Psoas muscle (tissue), 7 donors: ENCODE measurements at regions not wholly inside any gene's neighbourhood (a gene's known extent, or its start where the extent isn't known, plus 50 kb on each side); places are given as distances from the start of the nearest gene placed in this dataset.

Experiments
- ATAC-seq, 4 donors: fragments of 200-7000 bp; cut with Tn5 transposase; one replicate each; pipeline ENCODE4 v1.9.1; 2020; ENCODE audit warnings: moderate library complexity in 3 of 4, mild to moderate bottlenecking in 2 of 4
- DNase-seq, 2 donors: peaks; one replicate each; pipeline ENCODE4 v3.0.0-alpha.2; 2020
- H3K27ac ChIP-seq: fragments of 200-600 bp; one replicate; pipeline ENCODE4 v1.8.0; 2022
- H3K27me3 ChIP-seq, 3 donors: fragments of 200-600 bp in 1 of 3; one replicate each; pipeline versions ENCODE4 v1.6.1 to v1.8.0; 2013 to 2022; ENCODE audit warnings: low read length in 2 of 3, mild to moderate bottlenecking in 2 of 3, moderate library complexity in 1 of 3; ENCODE audit not compliant: insufficient read depth in 3 of 3
- H3K36me3 ChIP-seq, 2 donors: fragments of 200-600 bp in 1 of 2; one replicate each; pipeline versions ENCODE4 v1.6.1 to v1.8.0; 2013 to 2022; ENCODE audit warnings: low read depth in 1 of 2, mild to moderate bottlenecking in 1 of 2, moderate library complexity in 1 of 2; ENCODE audit not compliant: insufficient read depth in 1 of 2
- H3K4me1 ChIP-seq: fragments of 200-600 bp; one replicate; pipeline ENCODE4 v1.8.0; 2022
- H3K4me3 ChIP-seq: fragments of 200-600 bp; one replicate; pipeline ENCODE4 v1.8.0; 2022; ENCODE audit warnings: mild to moderate bottlenecking
- H3K9me3 ChIP-seq: fragments of 200-600 bp; one replicate; pipeline ENCODE4 v1.8.0; 2022
- CTCF ChIP-seq: fragments of 200-600 bp; IDR thresholded peaks from one replicate; pipeline ENCODE4 v1.8.0; 2022; ENCODE audit warnings: antibody characterized with exemption
- WGBS, 3 donors: extraction: QIAGEN DNeasy Blood & Tissue Kit; methylation state at CpG; one replicate each; pipeline versions ENCODE4 v1.1.6 to v1.1.7; 2013; 5-methylcytosine and 5-hydroxymethylcytosine counted together
- intact Hi-C, 2 donors: fragments of 100-400 bp; cut with DNase I; formaldehyde crosslinking; loops; one replicate each; pipeline versions ENCODE4 v1.11.0 to v1.14.2; 2022
- donor health status: healthy with polysubstance abuse.
- donor health status: DM: no; HTN: no; CAD: no; lungs with moderate emphysema.
- donor health status: Bipolar disorder and iron deficiency.
- donor health status: healthy.
- donor health status: DM: yes; HTN: yes; CAD: no.
- donor health status: DM: no; HTN: no; CAD: no.
- donor health status: DM: yes; HTN: yes; CAD: no.

GRCh38 chr17:12302711-12303110 lies 282.0 kb downstream of the MAP2K4 start:
- H3K36me3 ChIP-seq, result no peaks in the 10 kb centered on the region
- no peaks in the 10 kb centered on the region for H3K27me3 ChIP-seq
- no peak overlapping the region for H3K27ac ChIP-seq
- H3K4me1 ChIP-seq, result no peaks in the 10 kb centered on the region
- ATAC-seq (no peak), DNase-seq (no peak)
- intact Hi-C loops, result no loop called here
- no peaks in the 10 kb centered on the region for H3K9me3 ChIP-seq
- TF ChIP-seq CTCF, result no peak
- WGBS, 3 donors, result 51 to 64% (median 62%) methylated on average over 3 of the region's 3 CpGs
- no peak overlapping the region for H3K4me3 ChIP-seq

- no peaks in the 10 kb centered on the region for H3K36me3 ChIP-seq
- no peaks in the 10 kb centered on the region for H3K27me3 ChIP-seq
- no peak overlapping the region for H3K4me3 ChIP-seq
- TF ChIP-seq CTCF, result no peak
- no peak overlapping the region for H3K27ac ChIP-seq
- ATAC-seq (no peak), DNase-seq (no peak)
- WGBS, 3 donors, result 75 to 83% (median 77%) methylated on average over 1 of the region's 1 CpG
- peaks cover 4% of the 10 kb centered on the region for H3K9me3 ChIP-seq
- intact Hi-C loops, result no loop called here
- no peaks in the 10 kb centered on the region for H3K4me1 ChIP-seq
Measured at GRCh38 chr17:12310811-12311210, 290.1 kb downstream of the MAP2K4 start.

- Histone ChIP-seq H3K36me3 (no peaks in the 10 kb centered on the region), H3K27me3 (no peaks in the 10 kb centered on the region), H3K9me3 (peaks cover 4% of the 10 kb centered on the region), H3K27ac (no peak overlapping the region), H3K4me3 (no peak overlapping the region), H3K4me1 (no peaks in the 10 kb centered on the region)
- intact Hi-C loops, result no loop called here
- DNase-seq (no peak), ATAC-seq (no peak)
- no peak for TF ChIP-seq CTCF
Measured at GRCh38 chr17:12312692-12313091, 292.0 kb downstream of the MAP2K4 start.

- Histone ChIP-seq H3K36me3 (no peaks in the 10 kb centered on the region), H3K4me1 (no peaks in the 10 kb centered on the region), H3K4me3 (no peak overlapping the region), H3K27ac (no peak overlapping the region), H3K27me3 (no peaks in the 10 kb centered on the region), H3K9me3 (peaks cover 4% of the 10 kb centered on the region)
- intact Hi-C loops, result no loop called here
- ATAC-seq, result no peak
- no peak for DNase-seq
- WGBS, 3 donors, result 71 to 95% (median 93%) methylated on average over 1 of the region's 1 CpG
- TF ChIP-seq CTCF, result no peak
Measured at GRCh38 chr17:12313786-12314185, 293.1 kb downstream of the MAP2K4 start.

- Histone ChIP-seq H3K9me3 (peaks cover 4% of the 10 kb centered on the region), H3K27ac (no peak overlapping the region), H3K4me1 (no peaks in the 10 kb centered on the region), H3K27me3 (no peaks in the 10 kb centered on the region), H3K4me3 (no peak overlapping the region), H3K36me3 (no peaks in the 10 kb centered on the region)
- DNase-seq (no peak), ATAC-seq (no peak)
- WGBS, 3 donors, result 77 to 96% (median 78%) methylated on average over 1 of the region's 1 CpG
- intact Hi-C loops, result no loop called here
- no peak for TF ChIP-seq CTCF
Measured at GRCh38 chr17:12316021-12316420, 295.3 kb downstream of the MAP2K4 start.
